Activated effector memory CD4-positive, alpha-beta T cell treated with Interleukin-2 at 50 U/mL for 16 hours (primary cell): ENCODE measurements at regions not wholly inside any gene's neighbourhood (a gene's known extent, or its start where the extent isn't known, plus 50 kb on each side); places are given as distances from the start of the nearest gene placed in this dataset.

Experiments
- DNase-seq: peaks from one replicate; pipeline ENCODE4 v3.0.0-alpha.2; 2020

DNA sequence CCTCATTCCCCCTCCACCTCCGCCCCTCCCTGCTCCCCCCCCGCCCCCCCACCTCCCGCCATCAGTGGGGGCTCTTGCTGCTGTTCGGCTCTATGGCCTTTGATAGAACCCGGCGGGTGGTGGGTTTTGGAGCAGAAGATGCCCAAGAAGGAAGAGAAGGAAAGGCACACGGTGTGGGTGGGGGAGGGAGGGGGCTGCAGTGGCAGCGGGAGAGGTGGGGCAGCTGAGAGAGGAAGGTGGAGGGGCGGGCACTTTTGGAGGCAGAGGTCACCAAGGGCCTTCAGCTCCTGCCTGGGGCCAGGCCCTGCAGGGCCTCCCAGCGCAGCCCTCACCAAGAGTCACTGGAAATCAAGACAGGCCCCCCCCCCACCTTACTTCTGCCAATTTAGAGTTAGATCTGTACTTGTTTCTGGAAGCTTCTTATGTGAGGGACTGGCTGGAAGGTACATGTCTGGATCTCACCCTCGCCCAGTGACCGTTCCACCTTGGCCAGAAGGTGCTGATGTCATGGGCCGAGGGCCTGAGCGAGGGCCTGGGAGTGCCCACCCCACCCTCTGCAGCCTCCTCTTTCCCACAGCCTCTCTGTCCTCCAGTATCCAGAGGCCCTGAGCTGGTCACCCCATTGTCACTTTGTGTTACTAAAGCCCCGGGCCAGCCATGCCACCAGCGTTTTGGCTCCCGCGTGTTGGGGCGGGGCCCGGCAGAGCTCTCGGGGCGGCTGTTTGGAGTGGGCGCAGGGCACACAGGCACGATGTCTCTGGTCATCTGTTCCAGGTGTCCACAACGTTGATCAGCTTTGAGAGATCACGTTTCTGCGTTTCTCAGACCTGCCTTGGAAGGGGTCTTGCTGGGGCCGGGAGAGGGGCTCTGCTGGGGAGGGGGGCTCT lies 153.9 kb downstream of the KIF26A start:
- no peak for DNase-seq

DNA sequence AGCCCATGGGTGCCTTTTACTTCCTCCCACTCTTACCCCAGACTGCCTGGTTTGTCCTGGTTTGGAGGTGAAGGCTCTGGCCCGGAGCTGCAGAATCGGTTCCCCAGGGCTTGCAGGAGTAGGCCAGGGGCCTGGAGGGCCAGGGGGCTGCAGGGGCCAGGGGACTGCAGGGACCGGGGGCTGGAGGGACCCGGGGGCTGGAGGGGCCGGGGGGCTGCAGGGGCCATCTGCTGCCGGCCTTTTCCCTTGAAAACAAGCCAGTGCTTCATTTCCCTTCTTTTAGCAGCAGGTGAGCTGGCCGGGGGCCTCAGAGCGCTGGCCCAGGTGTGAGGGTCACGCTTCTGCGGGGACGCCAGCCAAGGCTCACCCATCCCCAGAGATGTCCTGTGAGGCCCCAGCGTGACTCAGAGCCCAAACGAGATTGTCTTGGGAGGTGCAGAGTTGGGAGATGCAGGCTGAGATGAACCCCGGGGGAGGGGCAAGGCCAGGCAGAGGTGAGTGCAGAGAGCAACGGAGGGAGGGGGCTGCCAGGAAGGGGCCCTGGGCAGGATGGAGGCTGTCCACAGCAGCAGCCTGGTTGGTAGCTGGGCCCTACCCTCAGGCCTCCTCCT lies 154.9 kb downstream of the KIF26A start:
- no peak for DNase-seq

DNA sequence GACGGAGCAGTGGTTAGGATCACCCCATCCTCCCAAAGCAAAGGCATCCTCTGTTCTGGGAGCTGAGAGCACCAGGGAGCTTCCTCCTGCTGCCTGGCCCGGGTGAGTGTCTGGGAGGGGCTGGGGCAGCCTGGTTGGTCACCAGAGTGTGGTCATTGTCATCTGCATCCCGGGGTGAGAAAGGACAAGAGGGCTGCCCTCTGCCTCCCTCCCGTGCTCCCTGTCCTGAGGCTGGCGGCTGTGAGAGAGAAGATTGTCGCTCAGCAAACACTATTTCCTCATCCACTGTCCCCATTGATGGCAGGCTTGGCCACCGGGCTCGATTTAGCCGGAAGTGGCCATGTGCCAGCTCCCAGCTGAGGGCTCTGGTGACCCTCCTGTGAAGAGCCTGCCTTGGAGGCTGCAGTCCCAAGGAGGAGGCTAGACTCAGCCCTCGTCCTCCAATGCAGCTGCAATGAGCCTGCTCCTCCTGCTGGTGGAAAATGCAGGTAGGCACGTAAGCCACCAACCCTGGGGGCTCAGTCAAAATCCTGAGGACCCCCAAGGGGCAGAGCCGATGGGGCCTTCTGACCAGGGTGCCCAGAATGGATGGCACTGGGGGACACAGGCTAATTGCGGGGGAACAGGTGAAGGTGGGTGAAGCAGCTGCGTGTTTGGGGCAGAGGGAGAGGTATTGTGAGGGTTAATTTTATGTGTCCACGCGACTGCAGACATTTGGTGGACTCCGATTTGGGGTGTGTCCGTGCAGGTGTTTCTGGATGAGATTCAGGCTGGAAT lies 155.7 kb downstream of the KIF26A start:
- DNase-seq = no peak

DNA sequence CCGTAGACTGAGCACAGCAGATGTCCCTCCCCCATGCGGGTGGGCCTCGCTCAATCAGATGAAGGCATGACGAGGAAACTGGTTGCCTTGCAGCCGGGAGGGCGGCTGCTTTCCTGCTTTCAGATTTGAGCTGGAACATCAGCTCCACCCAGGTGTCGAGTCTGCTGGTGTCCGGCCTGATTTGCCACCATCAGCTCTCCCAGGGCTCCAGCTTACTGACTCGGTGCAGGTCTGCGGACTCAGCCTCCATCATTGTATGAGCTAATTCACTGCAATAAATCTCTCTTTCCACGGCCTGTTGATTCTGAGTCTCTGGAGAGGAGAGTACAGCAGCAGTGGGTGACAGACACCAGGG lies 156.2 kb downstream of the KIF26A start:
- DNase-seq = no peak

DNA sequence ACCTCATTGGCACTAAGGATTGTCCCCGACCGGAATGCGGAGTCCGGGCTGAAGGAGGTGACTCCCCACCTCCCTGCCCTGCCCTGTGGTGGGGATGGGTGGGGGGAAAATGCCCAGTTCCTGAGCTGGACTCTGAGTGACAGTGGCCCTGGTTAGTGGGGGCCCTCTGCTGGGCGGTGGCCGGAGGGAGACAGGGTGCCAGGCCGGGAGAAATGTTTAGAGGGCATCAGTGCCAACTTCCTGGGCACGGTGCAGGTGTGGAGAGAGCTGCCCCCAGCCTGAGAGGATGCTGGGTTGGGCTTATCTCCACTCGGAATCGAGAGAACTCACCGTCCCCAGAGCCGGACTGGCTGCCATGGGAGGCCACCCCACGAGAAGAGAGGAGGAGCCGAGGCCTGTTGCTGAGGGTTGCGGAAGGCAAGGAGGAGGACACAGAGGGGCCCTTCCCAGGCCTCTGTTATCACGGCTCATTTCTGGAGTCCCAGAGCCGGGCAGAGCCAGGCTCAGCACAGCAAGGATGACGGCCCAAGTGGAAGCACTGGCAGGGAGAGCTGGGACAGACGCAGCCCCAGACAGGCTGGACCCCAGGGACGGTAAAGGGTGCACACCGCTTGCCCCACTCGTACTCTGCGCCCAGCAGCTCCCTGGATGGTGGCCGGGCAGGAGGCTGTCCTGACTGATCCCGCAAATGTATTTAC lies 156.7 kb downstream of the KIF26A start:
- DNase-seq = no peak

DNA sequence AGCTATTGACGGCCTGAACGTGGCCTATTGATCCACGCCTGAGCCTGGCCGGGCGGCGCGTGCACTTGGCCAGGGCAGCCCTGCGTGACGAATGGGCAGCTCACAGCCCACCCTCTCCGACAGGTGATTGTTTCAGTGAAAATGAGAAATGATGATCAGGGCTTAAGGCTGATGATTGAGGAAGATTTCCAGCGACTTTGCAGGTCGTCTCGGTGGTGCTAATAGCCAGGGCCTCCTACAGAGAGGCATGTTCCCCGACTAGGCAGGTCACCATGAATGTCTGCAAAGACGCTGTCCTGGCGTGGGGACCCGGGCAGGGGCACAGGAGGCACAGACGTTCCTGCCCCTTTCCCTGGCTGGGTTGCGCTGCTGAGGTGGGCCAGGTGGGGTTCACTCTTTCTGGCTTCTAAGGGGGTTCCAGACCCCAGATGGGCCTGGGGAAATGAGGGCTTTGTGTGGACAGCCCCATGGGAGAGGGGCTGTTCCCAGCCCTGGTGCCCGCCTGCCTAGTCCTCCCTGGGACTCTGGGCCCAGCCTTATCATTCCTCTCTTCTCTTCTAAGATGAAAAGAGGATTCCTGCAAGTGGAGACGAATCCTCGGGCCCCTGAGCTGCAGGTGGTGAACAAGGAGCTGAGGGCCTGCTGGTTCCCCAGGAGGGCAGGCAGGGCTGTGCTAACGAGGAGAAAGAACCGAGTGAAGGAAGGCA lies 157.4 kb downstream of the KIF26A start:
- no peak for DNase-seq

DNA sequence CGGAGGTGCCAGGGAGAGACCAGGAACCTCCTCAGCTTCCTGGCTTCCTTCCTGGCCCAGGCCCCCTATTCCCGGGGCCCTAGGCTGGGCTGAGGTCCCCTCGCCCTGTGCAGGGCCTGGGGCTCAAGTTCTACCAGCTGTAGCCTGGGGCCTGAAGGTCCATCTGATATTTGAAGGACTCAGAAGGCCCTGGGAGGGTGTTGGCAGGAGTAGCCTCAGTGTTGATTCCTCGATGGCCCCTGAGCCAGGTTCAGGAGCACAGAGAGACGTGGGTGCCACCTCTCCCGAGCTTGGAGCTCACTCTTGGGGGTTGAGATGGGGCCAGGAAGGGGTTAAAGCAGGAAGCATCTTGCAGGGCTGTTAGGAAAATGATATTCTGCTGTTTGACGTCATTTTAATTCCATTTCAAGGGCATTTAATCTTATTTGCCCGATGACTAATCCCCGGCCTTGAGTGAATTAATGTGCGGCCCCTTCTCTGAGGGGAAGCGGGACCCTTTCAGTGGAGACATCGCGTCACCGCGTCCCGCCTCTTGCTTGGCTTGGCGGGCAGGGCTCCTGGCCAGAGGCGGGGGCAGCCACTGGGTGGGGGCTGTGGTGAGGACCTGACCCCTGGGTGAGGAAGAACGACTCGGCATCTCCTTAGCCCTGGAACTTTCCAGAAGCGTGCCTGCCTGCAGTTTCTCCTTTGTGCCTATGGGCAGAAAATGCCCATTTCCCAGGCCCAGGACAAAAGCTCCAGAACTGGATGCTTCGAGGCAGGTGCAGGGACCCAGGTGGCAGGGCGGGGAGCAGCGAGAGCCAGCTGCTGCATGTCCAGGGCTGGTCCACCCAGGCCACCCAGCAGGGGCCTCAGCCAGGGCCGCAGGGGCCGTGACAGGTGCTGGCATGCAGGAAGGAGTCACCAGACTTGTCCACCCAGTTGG lies 158.3 kb downstream of the KIF26A start:
- no peak for DNase-seq

DNA sequence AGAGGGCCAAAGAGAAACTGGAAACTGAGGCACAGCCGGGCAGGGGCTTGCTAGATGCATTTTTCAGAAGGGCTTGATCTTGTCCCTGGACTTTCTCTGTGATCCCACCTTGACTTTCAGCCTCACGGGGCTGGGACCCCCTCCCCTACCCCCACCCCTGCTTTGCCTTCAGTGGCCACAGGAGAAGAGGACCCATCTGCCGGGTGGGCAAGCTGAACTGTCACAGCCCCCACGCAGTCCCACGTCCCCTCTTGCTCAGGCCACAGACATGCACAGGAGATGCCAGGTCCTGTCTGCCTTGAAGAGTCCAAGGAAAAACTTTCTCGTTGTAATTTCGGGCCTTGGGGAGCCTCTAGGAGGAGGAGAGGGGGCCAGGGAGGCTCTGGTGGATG lies 158.9 kb downstream of the KIF26A start:
- no peak for DNase-seq

DNA sequence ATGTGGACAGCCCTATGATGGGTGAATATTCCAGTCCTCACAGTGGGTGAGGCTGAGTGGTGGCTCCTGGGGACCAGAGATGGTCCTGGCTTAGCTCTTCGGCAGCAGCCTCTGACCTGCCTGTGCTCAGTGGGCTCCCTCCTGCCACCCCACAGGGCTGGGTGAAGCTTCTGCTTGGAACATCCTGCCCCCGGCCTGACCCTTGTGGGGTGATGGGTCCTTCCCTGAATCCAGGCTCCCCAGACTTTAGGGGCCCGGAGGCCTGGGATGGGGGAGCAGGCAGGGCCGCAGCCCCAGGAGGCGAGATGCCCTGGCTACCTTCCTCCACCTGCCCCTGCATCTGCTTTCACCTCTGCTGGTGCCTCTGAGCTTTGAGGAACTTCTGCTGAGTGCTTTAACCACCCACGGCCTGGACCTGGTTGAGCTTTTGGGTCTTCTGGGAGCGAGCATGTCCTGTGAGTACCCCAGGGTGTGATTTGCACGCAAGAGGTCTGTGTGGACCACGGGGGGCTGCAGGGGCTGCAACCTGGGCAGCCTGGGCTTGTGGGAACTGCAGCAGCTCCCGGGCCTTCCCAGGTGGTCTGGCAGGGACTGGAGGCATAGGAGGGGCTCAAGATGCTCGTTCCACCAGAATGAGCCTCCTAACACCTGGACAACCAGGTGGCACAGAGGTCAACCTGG lies 159.5 kb downstream of the KIF26A start:
- no peak for DNase-seq

DNA sequence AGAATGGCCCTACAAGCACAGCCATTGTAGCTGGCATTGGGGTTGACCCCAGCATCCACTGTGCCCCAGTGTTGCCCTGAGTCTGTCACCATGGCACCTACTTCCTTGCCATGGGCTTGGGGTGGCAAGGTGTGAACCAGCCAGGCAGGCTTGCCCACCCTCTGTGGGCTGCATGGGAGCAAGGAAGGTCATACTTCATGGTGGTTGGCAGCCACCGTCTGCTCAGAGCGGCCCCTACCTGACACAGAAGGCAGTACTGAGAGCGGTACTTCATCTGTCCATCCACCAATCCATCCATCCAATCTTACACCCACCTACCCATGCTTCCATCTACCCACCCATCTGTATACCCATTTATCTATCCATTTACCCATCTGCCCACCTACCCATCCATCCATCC lies 160.1 kb downstream of the KIF26A start:
- no peak for DNase-seq

DNA sequence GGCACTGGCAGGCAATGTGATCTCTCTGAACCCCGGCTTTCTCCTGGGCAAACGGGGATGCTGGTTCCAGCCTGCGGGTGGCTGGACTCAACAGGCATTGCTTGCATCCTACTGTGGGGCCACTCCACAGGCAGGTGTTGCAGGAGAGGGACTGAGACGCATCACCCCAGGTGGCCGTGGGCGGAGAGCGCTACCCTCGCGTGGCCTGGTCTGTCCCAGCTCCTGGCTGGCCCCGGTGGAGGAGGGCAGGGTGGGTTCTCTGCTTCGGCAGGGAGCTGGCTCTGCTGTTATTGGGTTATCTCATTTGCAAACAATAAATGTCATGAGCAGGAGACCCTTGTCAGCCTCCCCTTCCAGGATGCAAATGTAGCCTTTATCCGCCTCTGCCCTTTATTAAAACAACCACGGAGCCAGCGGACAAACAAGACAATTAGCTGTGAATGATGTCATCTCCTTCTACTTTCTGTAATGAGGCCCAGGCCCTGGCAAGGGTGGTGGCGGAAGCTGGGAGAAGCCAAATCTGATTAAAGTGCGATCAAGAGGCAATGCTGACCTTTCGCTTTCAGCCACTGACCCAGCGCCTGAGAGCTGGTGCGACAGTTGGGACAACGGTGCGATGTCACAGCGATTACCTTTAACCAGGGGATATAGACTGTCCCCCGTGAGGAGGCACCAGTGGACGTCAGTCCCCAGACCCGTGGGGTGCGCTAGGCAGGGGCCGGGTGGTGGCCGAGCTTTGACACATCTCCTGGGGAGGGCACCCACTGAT lies 161.8 kb downstream of the KIF26A start:
- DNase-seq = no peak

DNA sequence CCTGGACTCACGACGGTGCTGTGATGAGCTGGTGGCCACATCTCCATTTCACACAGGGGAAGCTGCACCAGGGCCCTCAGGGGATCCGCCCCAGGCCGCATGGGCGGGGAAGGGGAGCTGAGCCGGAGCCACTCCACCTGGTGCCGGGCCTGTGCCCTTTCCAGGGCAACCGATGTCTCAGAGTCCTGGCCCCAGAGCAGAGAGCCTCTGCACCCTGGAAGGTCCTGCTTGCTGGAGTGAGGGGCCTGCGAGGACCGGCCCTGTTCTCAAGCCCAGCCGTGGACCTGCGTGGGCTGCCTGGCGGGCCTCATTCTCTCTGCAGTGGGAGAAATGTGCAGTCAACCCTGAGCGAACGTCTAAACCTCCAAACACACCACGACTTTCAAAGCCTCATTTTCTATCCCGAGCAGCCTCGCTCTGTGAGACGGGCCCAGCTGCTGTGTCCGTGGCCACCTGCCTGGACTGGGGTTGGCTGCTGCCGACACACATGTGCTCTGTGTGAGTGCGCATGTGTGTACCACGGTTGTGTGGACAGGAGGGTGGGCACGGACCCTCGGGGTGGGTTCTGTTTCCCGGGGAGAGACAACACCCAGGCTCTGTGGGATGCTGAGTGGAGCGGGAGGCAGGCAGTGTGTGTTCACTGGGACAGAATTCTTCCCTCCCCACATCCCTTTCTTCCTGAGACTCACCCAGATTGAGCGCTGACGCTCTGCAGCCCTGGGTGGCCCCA lies 163.5 kb downstream of the KIF26A start:
- DNase-seq = no peak

DNA sequence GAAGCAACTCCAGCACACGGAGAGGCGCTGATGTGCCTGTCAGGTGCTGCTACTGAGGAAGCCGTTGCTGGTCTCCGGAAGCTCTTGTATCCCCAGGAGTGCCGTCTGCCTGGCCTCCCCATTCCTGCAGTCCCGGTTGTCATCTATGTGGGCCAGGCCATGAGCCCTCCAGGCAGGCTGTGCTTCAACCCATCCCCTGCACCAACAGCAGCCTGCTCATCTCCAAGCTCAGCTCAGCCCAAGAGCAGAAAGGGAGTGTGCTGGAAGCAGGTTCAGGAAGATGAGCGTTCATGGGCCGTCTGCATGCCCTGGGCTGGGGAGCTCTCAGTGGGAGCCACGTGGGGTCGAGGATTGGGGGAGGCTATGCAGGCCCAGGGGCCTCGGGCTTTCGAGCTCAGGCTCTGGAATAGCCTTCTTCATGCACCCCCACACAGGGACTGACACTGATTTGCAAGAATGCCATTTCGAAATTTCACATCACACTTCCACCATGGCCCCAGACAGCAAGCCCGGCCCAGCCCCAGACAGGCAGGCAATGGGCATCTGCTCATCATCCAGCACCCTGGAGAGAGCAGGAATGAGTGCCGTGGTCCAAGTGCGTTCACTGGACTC lies 164.5 kb downstream of the KIF26A start:
- no peak for DNase-seq

DNA sequence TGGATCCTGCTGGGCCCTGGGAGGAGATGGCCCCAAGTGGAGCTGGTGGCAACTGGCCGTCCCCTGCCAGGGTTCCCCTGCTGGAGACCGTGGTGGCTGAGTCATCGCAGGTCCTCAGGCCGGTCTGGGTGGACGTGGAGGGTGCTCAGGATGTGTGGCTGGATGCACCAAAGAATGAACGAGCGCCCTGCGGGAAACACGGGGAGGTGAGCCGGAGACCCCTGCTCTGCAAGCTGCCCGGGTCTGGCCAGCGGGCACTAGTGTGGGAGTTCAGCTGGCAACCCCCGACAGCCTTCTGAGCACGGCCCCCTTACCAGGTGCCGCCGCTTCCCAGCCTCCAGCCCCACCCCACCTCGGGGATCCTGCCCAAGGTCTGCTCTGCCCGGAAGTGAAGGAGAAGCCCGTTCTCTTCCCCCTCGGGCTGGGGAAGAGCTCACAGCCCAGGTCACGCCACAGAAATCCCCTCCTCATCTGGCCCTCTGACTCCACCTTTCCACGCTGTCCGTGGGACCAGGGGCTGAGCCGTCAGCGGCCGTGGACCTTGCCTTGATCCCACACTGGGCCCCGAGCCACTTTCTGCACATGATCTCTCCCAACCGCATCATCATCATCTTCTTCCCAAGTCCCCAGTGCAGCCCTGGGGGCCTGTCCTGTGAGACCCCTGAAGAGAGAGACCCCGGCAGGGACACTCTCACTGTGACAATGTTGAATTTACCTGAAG lies 165.5 kb downstream of the KIF26A start:
- no peak for DNase-seq

DNA sequence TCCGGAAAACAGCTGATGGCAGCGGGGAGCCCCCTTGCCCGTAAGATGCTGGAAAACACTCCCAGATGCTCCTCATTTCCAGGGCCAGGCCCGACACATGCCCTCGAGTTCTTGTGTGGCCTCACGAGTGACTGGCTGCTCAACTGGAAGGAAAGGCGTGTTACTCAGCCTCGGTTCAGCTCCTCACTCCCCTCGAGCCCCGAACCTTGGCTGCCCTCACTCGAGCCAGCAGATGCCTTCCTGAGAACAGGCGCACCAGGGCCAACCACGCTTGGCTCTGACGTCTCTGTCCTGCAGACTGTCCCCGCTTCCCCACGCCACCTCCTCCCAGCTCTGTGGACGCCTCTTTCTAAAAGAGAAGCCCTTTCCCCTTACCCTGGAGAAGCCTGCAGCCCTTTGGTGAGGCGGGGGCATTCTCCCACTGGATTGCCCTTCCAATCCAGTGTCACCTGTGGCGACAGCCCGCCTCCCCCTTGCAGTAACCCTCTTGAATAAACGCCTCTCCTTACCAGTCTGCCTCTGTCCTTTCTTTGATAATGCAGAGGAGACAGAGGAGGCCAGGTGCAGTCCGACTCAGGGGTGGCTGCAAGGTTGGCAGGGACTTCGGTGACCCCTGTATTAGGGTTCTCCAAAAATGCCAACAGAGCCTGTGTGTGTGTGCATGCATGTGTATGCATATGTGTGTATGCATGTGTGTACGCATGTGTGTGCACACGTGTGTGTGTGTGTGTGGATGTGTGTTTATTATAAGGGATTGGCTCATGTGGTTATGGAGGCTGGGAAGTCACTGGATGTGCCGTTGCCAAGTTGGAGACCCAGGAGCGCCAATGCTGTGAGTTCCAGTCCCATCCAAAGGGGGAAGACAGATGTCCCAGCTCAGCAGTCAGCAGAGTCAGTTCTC lies 166.3 kb downstream of the KIF26A start:
- DNase-seq = no peak

DNA sequence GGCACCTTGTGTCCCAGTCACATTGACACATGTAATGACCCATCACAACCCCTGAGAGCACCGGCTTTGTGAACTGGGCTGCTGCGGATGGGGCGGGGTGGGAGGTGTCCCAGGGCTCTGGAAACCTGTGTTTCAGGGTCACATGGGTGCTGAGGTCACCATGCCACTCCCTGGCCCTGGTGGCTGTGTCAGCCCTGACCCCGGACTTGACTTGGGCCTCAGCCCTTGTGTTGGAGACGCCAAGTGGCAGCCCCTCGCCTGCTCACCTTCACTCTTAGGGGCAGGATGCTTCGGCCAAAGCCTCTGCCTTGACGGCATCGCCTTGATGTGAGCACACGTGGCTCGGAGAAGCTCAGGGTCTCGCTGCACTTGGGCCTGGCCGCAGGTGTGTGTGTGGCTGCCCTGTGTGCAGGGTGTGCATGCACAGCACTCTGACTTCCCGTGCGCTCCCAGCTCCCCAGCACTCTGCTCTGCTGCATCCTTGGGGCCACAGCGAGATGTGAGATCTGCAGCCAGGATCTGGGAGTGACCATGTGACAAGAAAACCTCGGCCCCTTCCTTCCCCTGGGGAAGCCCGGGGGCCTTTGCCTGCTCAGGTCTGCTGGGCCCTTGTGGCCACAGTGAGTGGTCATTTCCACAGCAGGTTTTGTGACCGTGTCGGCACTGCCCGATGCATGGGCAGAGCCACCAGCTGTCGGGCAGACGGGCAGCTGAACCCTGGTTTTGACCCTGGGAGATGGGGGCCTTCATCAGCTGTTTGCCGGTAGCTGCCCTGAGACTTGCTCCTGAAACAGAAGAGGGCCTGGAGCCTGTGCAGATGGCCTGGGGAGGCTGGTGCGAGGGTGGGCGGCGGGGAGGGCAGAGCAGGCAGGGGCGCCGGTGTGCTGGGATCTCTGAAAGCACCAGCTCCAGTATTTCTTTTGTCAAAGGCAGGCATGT lies 167.4 kb downstream of the KIF26A start:
- no peak for DNase-seq
